Astrocyte of the cerebellum (primary cell): ENCODE measurements at regions not wholly inside any gene's neighbourhood (a gene's known extent, or its start where the extent isn't known, plus 50 kb on each side); places are given as distances from the start of the nearest gene placed in this dataset.
A peak's percentile ranks its signal among the peaks of the same experiment; 100 is the strongest.

Experiments used
- DNase-seq: peaks from one replicate; pipeline ENCODE4 v3.0.0-alpha.2; 2011; ENCODE audit warnings: low read depth
- H3K4me3 ChIP-seq: 2 replicates; pipeline ENCODE4 v1.5.1; 2011; ENCODE audit warnings: mild to moderate bottlenecking, low read depth, low read length, moderate library complexity
- CTCF ChIP-seq: IDR thresholded peaks from 2 replicates; pipeline ENCODE4 v1.5.1; 2012; ENCODE audit warnings: low read length, low read depth, moderate library complexity, mild to moderate bottlenecking; ENCODE audit errors: missing control alignments
- in situ Hi-C: cut with HindIII; loops from 2 replicates; pipeline ENCODE4 v1.10.0; 2017; ENCODE audit warnings: low sequenced_read_pairs

GRCh38 chr18:5600378-5601071 lies 56.7 kb upstream of the EPB41L3 start:
- TF ChIP-seq CTCF: peak; percentile 15
- DNase-seq: peak; percentile 20
- H3K4me3 ChIP-seq: no peak overlapping the region
- in situ Hi-C loops: no loop called here

GRCh38 chr18:5596585-5596984 lies 52.8 kb upstream of the EPB41L3 start:
- no peak for DNase-seq
- TF ChIP-seq CTCF: no peak
- no peak overlapping the region for H3K4me3 ChIP-seq
- in situ Hi-C loops: no loop called here
